Mucosa of rectum (tissue), 2 donors: ENCODE measurements at regions not wholly inside any gene's neighbourhood (a gene's known extent, or its start where the extent isn't known, plus 50 kb on each side); places are given as distances from the start of the nearest gene placed in this dataset.
"Not testable (repeated sequence)": the region's sequence is repeated elsewhere in the genome, so short reads cannot be mapped to it uniquely, and the experiment has no call there.

ENCODE experiments used
- H3K27ac ChIP-seq, 2 donors: one replicate each; pipeline ENCODE4 v1.7.0; 2013; ENCODE audit warnings: inconsistent platforms in 2 of 2, low read depth in 2 of 2, low read length in 2 of 2
- H3K27me3 ChIP-seq, 2 donors: one replicate each; pipeline ENCODE4 v1.7.0; 2013; ENCODE audit warnings: low read length in 2 of 2; ENCODE audit not compliant: control insufficient read depth in 2 of 2, insufficient read depth in 2 of 2
- H3K36me3 ChIP-seq, 2 donors: one replicate each; pipeline ENCODE4 v1.7.0; 2013; ENCODE audit warnings: low read length in 2 of 2; ENCODE audit not compliant: control insufficient read depth in 2 of 2, insufficient read depth in 2 of 2
- H3K4me1 ChIP-seq, 2 donors: one replicate each; pipeline ENCODE4 v1.7.0; 2013; ENCODE audit warnings: low read length in 2 of 2, mild to moderate bottlenecking in 1 of 2; ENCODE audit not compliant: control insufficient read depth in 2 of 2, insufficient read depth in 2 of 2
- H3K4me3 ChIP-seq, 2 donors: one replicate each; pipeline ENCODE4 v1.7.0; 2013; ENCODE audit warnings: low read length in 2 of 2
- H3K9ac ChIP-seq, 2 donors: one replicate each; pipeline ENCODE4 v1.7.0; 2013; ENCODE audit warnings: low read length in 2 of 2, low read depth in 1 of 2, mild to moderate bottlenecking in 1 of 2
- H3K9me3 ChIP-seq, 2 donors: one replicate each; pipeline ENCODE4 v1.7.0; 2013; ENCODE audit warnings: low read length in 2 of 2; ENCODE audit not compliant: control insufficient read depth in 2 of 2
- donor health status: healthy.
- donor health status: Normal muscosa, but diverticular disease.

DNA sequence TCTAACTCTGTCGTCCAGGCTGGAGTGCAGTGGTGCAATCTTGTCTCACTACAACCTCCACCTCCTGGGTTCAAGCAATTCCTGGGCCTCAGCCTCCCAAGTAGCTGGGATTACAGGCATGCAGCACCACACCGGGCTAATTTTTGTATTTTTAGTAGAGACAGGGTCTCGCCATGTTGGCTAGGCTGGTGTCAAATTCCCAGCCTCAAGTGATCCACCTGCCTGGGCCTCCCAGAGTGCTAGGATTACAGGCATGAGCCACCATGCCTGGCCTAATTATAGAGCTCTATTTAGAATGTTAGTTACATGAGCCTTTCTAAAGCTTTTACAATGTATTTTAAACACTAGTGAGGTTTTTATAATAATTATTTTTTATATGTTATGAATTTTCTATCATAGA lies 1346.4 kb downstream of the TECRL start:
- H3K4me1 ChIP-seq, H3K36me3 ChIP-seq, H3K27ac ChIP-seq, H3K4me3 ChIP-seq, H3K9ac ChIP-seq, H3K27me3 ChIP-seq, H3K9me3 ChIP-seq: not testable (repeated sequence)

DNA sequence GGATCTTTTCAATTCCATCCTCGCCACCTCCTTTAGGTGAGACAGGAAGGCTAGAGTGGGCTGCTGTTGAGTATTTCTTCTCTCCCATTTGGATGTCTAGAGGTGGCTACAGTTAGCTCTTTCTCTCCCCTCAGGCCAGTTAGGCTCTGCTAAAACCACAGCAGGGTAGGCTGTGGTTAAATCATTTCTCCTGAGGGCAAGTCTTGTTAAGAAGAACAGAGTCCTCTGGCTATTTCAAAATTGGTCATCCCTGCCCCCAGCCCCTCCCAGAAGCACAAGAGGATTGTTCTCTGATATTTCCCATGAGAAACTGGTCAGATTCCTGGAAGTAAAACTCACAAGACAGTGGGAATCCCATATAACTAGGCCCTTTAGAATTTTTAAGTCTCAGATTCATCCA lies 1359.5 kb downstream of the TECRL start:
- no peak overlapping the region for H3K27ac ChIP-seq
- H3K9ac ChIP-seq = no peak overlapping the region
- H3K9me3 ChIP-seq = no peaks in the 10 kb centered on the region
- H3K36me3 ChIP-seq = no peaks in the 10 kb centered on the region
- no peaks in the 10 kb centered on the region for H3K4me1 ChIP-seq
- H3K27me3 ChIP-seq = no peaks in the 10 kb centered on the region
- no peak overlapping the region for H3K4me3 ChIP-seq

DNA sequence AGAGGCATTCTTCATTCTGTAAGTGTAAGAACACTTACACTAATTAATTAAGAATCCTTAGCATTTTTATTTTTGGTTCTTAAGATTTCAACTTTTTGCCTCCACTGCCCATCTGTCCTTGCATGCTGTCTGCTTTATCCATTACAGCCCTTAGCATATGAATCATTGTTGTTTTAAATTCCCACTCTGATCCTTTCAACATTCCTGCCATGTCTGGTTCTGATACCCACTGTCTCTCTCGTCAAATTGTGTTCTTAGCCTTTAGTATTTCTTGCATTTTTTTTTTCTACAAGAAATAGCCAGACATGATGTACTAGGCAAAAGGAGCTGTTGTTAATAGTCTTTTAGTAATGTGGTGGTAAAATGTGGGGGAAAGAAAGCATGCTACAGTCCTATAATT lies 1360.0 kb downstream of the TECRL start:
- Histone ChIP-seq H3K36me3 (no peaks in the 10 kb centered on the region), H3K27me3 (no peaks in the 10 kb centered on the region), H3K4me3 (no peak overlapping the region), H3K4me1 (no peaks in the 10 kb centered on the region), H3K9me3 (no peaks in the 10 kb centered on the region), H3K9ac (no peak overlapping the region), H3K27ac (no peak overlapping the region)

DNA sequence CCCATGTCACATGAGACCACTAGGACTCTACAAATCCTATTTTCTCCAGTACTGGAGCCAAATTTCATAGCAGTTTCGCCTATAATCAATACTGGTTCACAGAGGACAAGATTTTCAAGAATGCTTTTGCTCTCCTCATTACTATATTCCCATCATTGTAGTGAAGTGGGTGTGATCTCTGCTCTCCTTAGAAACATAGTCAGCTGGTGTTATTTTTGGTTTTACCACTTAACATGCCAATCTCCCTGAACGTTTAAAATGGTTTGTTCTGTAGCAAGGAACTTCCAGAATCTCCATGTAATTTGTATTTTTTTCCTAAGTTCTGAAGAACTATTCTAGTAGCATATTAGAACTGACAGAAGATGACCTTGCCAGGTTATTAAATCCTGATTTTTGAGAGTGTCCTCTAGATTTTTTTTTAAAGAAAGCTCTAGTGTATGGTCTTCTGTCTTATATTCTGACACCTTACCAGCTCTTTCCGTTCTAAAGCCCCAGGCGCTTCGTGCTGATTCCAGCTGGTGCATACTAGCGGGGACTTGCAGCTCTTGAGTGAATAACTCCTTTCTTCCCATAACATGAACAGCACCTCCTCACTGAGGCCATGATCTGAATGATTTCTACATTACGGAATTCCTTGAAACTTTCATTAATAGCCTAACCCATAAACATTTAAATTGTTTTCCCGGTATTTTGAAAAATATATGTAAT lies 1372.9 kb downstream of the TECRL start:
- no peak overlapping the region for H3K27ac ChIP-seq
- H3K4me3 ChIP-seq = no peak overlapping the region
- no peaks in the 10 kb centered on the region for H3K4me1 ChIP-seq
- H3K27me3 ChIP-seq = no peaks in the 10 kb centered on the region
- no peak overlapping the region for H3K9ac ChIP-seq
- H3K9me3 ChIP-seq = peaks cover 0 to 2% of the 10 kb centered on the region in 2 donors
- no peaks in the 10 kb centered on the region for H3K36me3 ChIP-seq

DNA sequence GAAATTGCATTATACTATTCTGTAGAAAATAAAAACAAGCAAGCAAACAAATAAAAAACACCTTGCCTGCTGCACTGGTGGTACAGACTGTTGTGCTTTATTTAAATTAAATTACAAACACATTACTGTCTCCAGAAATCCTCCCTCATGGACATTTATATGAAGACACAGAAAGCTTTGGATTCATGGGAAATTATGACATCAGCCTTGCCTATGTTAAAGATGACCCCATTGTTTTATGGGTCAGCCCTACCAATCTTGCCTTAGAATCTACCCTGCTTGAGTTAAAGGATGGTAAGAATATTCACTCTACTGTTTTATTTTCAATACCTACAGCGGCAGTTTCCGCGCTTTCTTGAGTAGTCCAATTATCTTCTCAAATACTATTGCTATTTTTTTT lies 1379.9 kb downstream of the TECRL start:
- Histone ChIP-seq H3K27me3 (no peaks in the 10 kb centered on the region), H3K4me3 (no peak overlapping the region), H3K36me3 (no peaks in the 10 kb centered on the region)

DNA sequence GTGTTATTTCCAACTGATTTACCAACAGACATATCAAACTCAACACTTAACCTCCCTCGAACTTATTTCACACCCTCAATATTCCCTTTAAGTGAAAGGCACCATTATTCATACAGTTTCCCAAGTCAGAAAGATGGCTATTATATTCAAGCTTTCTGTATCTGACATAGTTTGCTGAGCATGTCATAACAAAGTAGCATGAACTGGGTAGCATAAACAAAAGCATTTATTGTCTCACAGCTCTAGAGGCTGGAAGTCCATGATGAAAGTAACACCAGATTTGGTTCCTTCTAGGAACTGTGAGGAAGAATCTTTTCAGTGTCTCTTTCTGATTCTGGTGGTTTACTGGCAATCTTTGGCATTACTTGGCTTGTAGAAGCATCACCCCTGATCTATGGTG lies 1388.6 kb downstream of the TECRL start:
- Histone ChIP-seq H3K9me3 (peaks cover 0 to 4% of the 10 kb centered on the region in 2 donors), H3K27me3 (no peaks in the 10 kb centered on the region), H3K9ac (no peak overlapping the region), H3K36me3 (no peaks in the 10 kb centered on the region), H3K4me3 (no peak overlapping the region), H3K4me1 (no peaks in the 10 kb centered on the region), H3K27ac (no peak overlapping the region)

More for the DNA sequence above, 1379.9 kb downstream of the TECRL start:
- H3K9me3 ChIP-seq = no peaks in the 10 kb centered on the region
- no peak overlapping the region for H3K9ac ChIP-seq
- H3K4me1 ChIP-seq = no peaks in the 10 kb centered on the region
- no peak overlapping the region for H3K27ac ChIP-seq

DNA sequence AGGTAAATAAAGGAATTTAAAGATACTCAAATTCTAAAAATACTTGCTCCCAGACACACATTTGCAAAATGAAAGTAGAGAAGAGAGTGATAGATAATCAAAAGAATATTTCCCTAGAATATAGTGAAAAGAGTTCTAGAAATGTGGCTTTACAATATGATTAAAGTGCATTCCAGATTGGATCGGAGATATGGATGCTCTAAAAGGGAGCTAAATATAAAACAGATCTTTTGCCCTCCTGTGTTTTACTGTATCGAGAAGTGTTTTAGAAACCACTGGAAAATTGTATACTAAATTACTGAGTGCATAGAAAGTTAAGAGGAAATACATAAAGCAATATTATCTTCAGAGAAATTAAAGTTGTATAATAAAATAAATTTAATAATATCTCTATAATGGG lies 1392.0 kb downstream of the TECRL start:
- Histone ChIP-seq H3K4me3 (no peak overlapping the region), H3K27me3 (no peaks in the 10 kb centered on the region), H3K9me3 (peaks cover 2 to 4% of the 10 kb centered on the region in 2 donors), H3K9ac (no peak overlapping the region), H3K27ac (no peak overlapping the region), H3K4me1 (no peaks in the 10 kb centered on the region), H3K36me3 (no peaks in the 10 kb centered on the region)

DNA sequence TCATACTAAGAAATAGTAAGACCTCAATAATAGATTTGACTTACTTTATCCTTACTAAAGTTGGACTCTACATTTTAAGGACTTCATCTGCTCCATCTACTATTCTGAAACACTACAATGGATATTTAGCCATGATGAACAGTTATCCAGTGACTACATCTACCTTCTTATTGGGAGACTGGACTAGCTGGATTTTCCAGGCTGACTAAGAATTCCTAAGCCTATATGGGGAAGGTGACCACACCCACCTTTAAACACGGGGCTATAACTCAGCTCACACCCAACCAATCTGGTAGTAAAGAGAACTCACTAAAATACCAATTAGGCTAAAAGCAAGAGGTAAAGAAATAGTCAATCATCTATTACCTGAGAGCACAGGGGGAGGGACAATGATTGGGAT lies 1438.4 kb downstream of the TECRL start:
- H3K27me3 ChIP-seq = no peaks in the 10 kb centered on the region
- H3K4me1 ChIP-seq = no peaks in the 10 kb centered on the region
- no peaks in the 10 kb centered on the region for H3K9me3 ChIP-seq
- no peak overlapping the region for H3K9ac ChIP-seq
- H3K36me3 ChIP-seq = no peaks in the 10 kb centered on the region
- no peak overlapping the region for H3K4me3 ChIP-seq
- no peak overlapping the region for H3K27ac ChIP-seq

DNA sequence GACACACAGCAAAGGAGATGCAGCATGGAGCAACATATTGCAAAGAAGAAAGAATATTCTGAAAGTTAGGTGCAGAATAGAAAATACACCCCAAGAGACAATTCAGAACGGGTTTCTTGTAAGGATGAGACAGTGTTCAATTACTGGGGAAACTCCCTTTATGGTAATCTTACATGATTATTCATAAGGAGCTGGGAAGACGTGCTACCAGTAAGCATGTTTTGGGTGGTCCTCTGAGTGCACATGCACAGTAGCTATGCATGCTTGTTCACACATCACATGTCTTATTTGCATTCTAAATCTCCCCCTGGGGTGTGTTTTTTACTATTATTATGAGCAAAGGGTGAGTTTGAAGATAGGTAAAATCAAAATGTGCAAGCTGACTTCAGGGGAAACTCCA lies 1448.8 kb downstream of the TECRL start:
- Histone ChIP-seq H3K36me3 (no peaks in the 10 kb centered on the region), H3K9me3 (no peaks in the 10 kb centered on the region), H3K27me3 (no peaks in the 10 kb centered on the region), H3K9ac (no peak overlapping the region), H3K27ac (no peak overlapping the region), H3K4me3 (no peak overlapping the region), H3K4me1 (no peaks in the 10 kb centered on the region)

DNA sequence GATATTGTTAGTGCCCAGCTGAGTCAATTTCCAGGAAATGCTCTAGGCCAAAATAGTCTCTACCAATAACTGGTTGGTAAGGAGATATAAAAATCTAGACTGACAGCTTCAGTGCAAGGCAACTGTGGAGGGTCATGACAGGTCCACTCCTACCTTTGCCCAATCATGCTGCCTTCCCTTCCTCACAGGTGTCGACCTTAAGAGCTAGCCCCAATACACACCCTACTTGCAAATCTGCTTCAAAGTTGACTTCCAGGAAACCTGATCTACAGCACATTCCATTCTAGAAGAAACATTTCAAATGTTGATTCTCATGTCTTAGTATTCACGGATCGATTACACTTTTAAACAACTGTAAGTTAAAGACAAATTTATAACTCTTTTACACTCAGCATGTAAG lies 1455.5 kb downstream of the TECRL start:
- Histone ChIP-seq H3K36me3 (no peaks in the 10 kb centered on the region), H3K27me3 (no peaks in the 10 kb centered on the region), H3K27ac (no peak overlapping the region), H3K4me1 (no peaks in the 10 kb centered on the region), H3K4me3 (no peak overlapping the region), H3K9me3 (no peaks in the 10 kb centered on the region), H3K9ac (no peak overlapping the region)

DNA sequence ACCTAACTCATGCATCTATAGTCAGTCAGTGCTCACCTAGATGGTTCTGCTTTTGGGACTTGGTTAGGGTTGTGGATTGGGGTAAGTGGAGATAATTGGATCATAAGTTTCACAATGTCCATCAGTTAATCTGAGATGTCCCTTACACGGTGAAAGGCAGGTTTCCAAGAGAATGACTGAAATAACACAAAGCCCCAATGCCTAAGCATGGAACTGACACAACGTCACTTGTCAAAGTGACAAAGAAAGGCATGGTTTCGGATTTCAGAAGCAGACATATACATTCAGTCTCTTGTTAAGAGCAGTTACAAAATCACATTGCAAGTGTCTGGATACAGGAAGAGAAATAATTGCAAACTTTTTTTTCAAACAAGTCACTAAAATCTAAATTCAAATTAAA lies 1456.9 kb downstream of the TECRL start:
- H3K27me3 ChIP-seq = no peaks in the 10 kb centered on the region
- H3K36me3 ChIP-seq = no peaks in the 10 kb centered on the region
- H3K4me3 ChIP-seq = no peak overlapping the region
- H3K9ac ChIP-seq = no peak overlapping the region
- no peak overlapping the region for H3K27ac ChIP-seq
- H3K9me3 ChIP-seq = no peaks in the 10 kb centered on the region
- no peaks in the 10 kb centered on the region for H3K4me1 ChIP-seq
